ENCODE measurements at regions not wholly inside any gene's neighbourhood (a gene's known extent, or its start where the extent isn't known, plus 50 kb on each side); places are given as distances from the start of the nearest gene placed in this dataset.
A peak's percentile ranks its signal among the peaks of the same experiment; 100 is the strongest.

DNA sequence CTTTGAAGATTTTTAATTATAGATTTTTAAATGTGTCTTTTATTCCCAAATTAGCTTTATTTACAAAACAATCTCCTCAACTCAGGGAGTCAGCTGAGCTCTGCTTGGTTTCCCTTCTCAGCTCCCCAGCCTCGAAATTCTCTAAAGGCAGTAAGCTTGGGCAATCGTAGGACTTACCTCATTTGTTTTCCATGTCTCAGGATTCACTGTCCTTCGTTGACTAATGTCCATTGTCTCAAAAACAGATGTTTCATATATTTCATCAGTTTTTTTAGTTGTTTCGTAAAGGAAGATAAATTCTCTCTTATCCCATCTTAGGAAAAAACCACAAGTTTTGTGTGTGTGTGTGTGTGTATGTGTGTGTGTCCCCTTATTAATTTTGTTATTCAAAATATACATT lies 102.2 kb upstream of the ADGRF1 start:
- Histone ChIP-seq H3K4me1 (ENCODE audit: insufficient read depth, low read length) (peaks cover 37% of the 10 kb centered on the region), H3K4me2 (ENCODE audit: low read depth, low read length) (no peak overlapping the region), H3K27me3 (ENCODE audit: control insufficient read depth in 1 of 2, insufficient read depth in 2 of 2, low read length in 2 of 2) (no peaks in the 10 kb centered on the region), H3K4me3 (replicated peaks in 1 of 3; ENCODE audit: insufficient read depth in 1 of 3, low read depth in 2 of 3, low read length in 3 of 3) (no peak overlapping the region), H3K79me2 (ENCODE audit: insufficient read depth, low read length) (no peaks in the 10 kb centered on the region), H3K9me3 (ENCODE audit: low read length) (no peaks in the 10 kb centered on the region), H3K27ac (ENCODE audit: extremely low read length, insufficient read depth, low read length) (no peak overlapping the region), H2AFZ (ENCODE audit: low read length) (no peak overlapping the region), H3K36me3 (replicated peaks in 1 of 2; ENCODE audit: control insufficient read depth in 1 of 2, insufficient read depth in 2 of 2, low read length in 2 of 2) (no peaks in the 10 kb centered on the region), H3K9ac (ENCODE audit: insufficient read depth, low read depth, low read length) (no peak overlapping the region), H4K20me1 (ENCODE audit: insufficient read depth, low read length) (no peaks in the 10 kb centered on the region)
- ChIA-PET CTCF (ENCODE audit: low intra/inter-chr PET ratio, low total read pairs) (interaction anchor here (0.7 kb wide), 1 partner anchor 47 kb away, joined by 4 read pairs; no protein-coding TSS in a partner anchor), POLR2A (no interaction called here)
- no TSS peak for BruUV-seq (replicated peaks)
- no peak for TF ChIP-seq SNAI1 (CRISPR knock-in tag; IDR thresholded peaks at IDR 0.05; ENCODE audit: borderline replicate concordance)
- TF ChIP-seq, protein P1, sequence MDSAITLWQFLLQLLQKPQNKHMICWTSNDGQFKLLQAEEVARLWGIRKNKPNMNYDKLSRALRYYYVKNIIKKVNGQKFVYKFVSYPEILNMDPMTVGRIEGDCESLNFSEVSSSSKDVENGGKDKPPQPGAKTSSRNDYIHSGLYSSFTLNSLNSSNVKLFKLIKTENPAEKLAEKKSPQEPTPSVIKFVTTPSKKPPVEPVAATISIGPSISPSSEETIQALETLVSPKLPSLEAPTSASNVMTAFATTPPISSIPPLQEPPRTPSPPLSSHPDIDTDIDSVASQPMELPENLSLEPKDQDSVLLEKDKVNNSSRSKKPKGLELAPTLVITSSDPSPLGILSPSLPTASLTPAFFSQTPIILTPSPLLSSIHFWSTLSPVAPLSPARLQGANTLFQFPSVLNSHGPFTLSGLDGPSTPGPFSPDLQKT (CRISPR knock-in tag; IDR thresholded peaks at IDR 0.05; ENCODE audit: borderline replicate concordance), result no peak
- TF ChIP-seq, protein P2, sequence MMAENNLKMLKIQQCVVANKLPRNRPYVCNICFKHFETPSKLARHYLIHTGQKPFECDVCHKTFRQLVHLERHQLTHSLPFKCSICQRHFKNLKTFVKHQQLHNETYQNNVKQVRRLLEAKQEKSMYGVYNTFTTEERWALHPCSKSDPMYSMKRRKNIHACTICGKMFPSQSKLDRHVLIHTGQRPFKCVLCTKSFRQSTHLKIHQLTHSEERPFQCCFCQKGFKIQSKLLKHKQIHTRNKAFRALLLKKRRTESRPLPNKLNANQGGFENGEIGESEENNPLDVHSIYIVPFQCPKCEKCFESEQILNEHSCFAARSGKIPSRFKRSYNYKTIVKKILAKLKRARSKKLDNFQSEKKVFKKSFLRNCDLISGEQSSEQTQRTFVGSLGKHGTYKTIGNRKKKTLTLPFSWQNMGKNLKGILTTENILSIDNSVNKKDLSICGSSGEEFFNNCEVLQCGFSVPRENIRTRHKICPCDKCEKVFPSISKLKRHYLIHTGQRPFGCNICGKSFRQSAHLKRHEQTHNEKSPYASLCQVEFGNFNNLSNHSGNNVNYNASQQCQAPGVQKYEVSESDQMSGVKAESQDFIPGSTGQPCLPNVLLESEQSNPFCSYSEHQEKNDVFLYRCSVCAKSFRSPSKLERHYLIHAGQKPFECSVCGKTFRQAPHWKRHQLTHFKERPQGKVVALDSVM (CRISPR knock-in tag; IDR thresholded peaks at IDR 0.05), result no peak
- TF ChIP-seq HNRNPLL (IDR thresholded peaks at IDR 0.05; ENCODE audit: low read depth, low read length, poor library complexity, severe bottlenecking), result no peak
- no peak for TF ChIP-seq ZFP1 (CRISPR knock-in tag; IDR thresholded peaks at IDR 0.05)
- TF ChIP-seq ZNF530 (CRISPR knock-in tag; IDR thresholded peaks at IDR 0.05; ENCODE audit: low read depth), result no peak
- 0 out of 2 replicates have a peak, but pooled peaks have one; percentile 9 for TF ChIP-seq GATAD2A (CRISPR knock-in tag; IDR thresholded peaks at IDR 0.05)
- TF ChIP-seq, protein P3, sequence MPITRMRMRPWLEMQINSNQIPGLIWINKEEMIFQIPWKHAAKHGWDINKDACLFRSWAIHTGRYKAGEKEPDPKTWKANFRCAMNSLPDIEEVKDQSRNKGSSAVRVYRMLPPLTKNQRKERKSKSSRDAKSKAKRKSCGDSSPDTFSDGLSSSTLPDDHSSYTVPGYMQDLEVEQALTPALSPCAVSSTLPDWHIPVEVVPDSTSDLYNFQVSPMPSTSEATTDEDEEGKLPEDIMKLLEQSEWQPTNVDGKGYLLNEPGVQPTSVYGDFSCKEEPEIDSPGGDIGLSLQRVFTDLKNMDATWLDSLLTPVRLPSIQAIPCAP (CRISPR knock-in tag; IDR thresholded peaks at IDR 0.05; ENCODE audit: low read depth), result no peak
- no peak for FAIRE-seq
- intact Hi-C loops (cut with micrococcal nuclease; ENCODE audit: unreplicated experiment), result no loop called here
- in situ Hi-C loops (cut with HindIII; ENCODE audit: extremely low pct_ligation_motif_present, low pct_unique_long_range_greater_than_20kb), result no loop called here
- WGBS (ENCODE audit: low lambda C conversion rate), result 86% methylated on average over 4 of the region's 4 CpGs
- no peak for DNase-seq (ENCODE audit: low spot score)
- no peak for ATAC-seq
